ENCODE measurements at regions not wholly inside any gene's neighbourhood (a gene's known extent, or its start where the extent isn't known, plus 50 kb on each side); places are given as distances from the start of the nearest gene placed in this dataset.

DNA sequence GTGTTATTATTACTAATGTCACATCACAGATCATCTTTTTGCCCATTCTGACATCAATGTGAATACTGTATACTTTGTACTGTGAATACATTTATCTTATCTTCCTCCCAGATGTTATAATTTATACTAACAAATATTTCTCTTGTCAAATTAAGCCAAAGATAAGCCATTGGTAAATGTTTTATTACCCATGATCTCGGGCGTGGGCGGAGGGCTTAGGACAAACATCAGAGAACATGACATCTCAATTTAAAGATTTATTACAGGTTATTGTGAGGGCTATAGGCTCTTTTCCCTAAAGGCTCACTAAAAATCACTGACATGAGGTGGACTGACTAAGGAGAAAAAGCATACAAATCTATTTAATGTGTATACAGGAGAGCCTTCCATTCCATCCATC lies 58.2 kb upstream of the DGKB start:
- peaks cover 3% of the 10 kb centered on the region for H3K9me3 Mint-ChIP-seq (ENCODE audit: low read depth)
- ChIA-PET CTCF (no interaction called here), POLR2A (no interaction called here)
- H3K27me3 Mint-ChIP-seq = no peaks in the 10 kb centered on the region
- no peaks in the 10 kb centered on the region for H3K4me1 Mint-ChIP-seq
- H3K36me3 Mint-ChIP-seq (ENCODE audit: low read depth) = no peaks in the 10 kb centered on the region
- H3K27ac Mint-ChIP-seq = no peak overlapping the region
- intact Hi-C loops (cut with DNase I, micrococcal nuclease) = no loop called here
- no peak for DNase-seq
- no peak overlapping the region for H3K4me3 Mint-ChIP-seq
- ATAC-seq = no peak

- Mint-ChIP-seq H3K36me3 (ENCODE audit: low read depth) (no peaks in the 10 kb centered on the region), H3K9me3 (ENCODE audit: low read depth) (peaks cover 2% of the 10 kb centered on the region), H3K27me3 (no peaks in the 10 kb centered on the region), H3K4me3 (no peak overlapping the region), H3K4me1 (no peaks in the 10 kb centered on the region), H3K27ac (no peak overlapping the region)
- no peak for DNase-seq
- no peak for ATAC-seq
- ChIA-PET CTCF (interaction anchor here (0.6 kb wide), 2 partner anchors 32 to 63 kb away, joined by 3 read pairs; no protein-coding TSS in a partner anchor), POLR2A (no interaction called here)
- intact Hi-C loops (cut with DNase I, micrococcal nuclease) = no loop called here
Observed at GRCh38 chr7:14959339-14959738, 56.8 kb upstream of the DGKB start.

- Mint-ChIP-seq H3K27me3 (no peaks in the 10 kb centered on the region), H3K9me3 (ENCODE audit: low read depth) (peaks cover 2% of the 10 kb centered on the region), H3K27ac (no peak overlapping the region), H3K4me3 (no peak overlapping the region), H3K4me1 (no peaks in the 10 kb centered on the region), H3K36me3 (ENCODE audit: low read depth) (no peaks in the 10 kb centered on the region)
- intact Hi-C loops (cut with DNase I, micrococcal nuclease) = no loop called here
- DNase-seq (no peak), ATAC-seq (no peak)
- POLR2A ChIA-PET = no interaction called here
- CTCF ChIA-PET = no interaction called here
Observed at GRCh38 chr7:14954035-14954434, 51.5 kb upstream of the DGKB start.
